Testis (tissue), 2 donors: ENCODE measurements at regions not wholly inside any gene's neighbourhood (a gene's known extent, or its start where the extent isn't known, plus 50 kb on each side); places are given as distances from the start of the nearest gene placed in this dataset.

Experiments
- CTCF ChIP-seq, 3 experiments: fragments of 450-650 bp in 2 of 3; fragments of 200-600 bp in 1 of 3; sonication (generic) in 1 of 3; IDR thresholded peaks; one replicate each; pipeline ENCODE4 v1.5.1; 2016 to 2019; ENCODE audit warnings: antibody characterized with exemption in 3 of 3, mild to moderate bottlenecking in 2 of 3, moderate library complexity in 1 of 3
- POLR2A ChIP-seq: fragments of 450-650 bp; IDR thresholded peaks from one replicate; pipeline ENCODE4 v1.6.1; 2017; ENCODE audit warnings: antibody characterized with exemption, mild to moderate bottlenecking, moderate library complexity

- TF ChIP-seq CTCF (IDR thresholded peaks at IDR 0.05) (no peak), POLR2A (no peak)
These were observed 1133.9 kb downstream of the AACS start for GRCh38 chr12:126198966-126199692.
